GM10248 (cell line): ENCODE measurements at regions not wholly inside any gene's neighbourhood (a gene's known extent, or its start where the extent isn't known, plus 50 kb on each side); places are given as distances from the start of the nearest gene placed in this dataset.

Experiments used
- CTCF ChIA-PET: fragments of 300-600 bp; sonication (Branson Sonifier 250); formaldehyde crosslinking; extraction: SDS; loops from one replicate; lab custom pipeline; 2021; ENCODE audit warnings: antibody characterized with exemption; lab: Yijun Ruan, JAX
- POLR2A ChIA-PET: fragments of 350-650 bp; sonication (Branson Sonifier 250); formaldehyde crosslinking; extraction: SDS; loops from one replicate; lab custom pipeline; 2020; ENCODE audit warnings: antibody characterized with exemption; lab: Yijun Ruan, JAX
- DNase-seq: peaks from one replicate; pipeline ENCODE4 v3.0.0; 2012; ENCODE audit errors: extremely low spot score
- CTCF ChIP-seq: IDR thresholded peaks from 2 replicates; pipeline ENCODE4 v1.5.1; 2012; ENCODE audit warnings: mild to moderate bottlenecking, low read depth; ENCODE audit errors: extremely low read depth, missing control alignments, control extremely low read depth

- no peak for DNase-seq
- POLR2A ChIA-PET = no interaction called here
- TF ChIP-seq CTCF = no peak
- CTCF ChIA-PET = interaction anchor here (1.0 kb wide), 1 partner anchor 13 kb away, joined by 3 read pairs; no protein-coding TSS in a partner anchor
Observed at GRCh38 chr15:94951538-94951937, 720.2 kb downstream of the MCTP2 start.

- CTCF ChIA-PET = interaction anchor here (1.1 kb wide), 1 partner anchor 255 kb away, joined by 3 read pairs; no protein-coding TSS in a partner anchor
- POLR2A ChIA-PET = no interaction called here
- TF ChIP-seq CTCF = no peak
- no peak for DNase-seq
Observed at GRCh38 chr15:94963953-94964352, 732.6 kb downstream of the MCTP2 start.

DNA sequence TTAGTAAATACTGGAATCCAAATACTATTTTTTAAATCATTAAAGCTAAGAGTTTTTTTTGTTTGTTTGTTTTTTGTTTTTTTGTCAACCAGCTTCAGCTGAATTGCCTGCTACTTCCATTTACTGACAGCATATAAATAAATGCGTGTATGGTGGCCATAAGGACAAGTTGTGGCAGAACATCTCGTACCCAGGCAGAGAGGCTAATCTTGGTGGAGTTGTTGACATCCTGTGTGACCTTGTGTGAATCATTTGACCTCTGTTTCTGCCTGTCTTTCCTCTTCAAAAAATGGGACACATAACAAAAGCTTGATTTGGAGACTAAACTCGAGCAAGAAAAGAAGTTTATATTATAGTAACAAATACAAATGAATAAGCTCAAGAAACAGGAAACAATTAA, 734.2 kb downstream of the MCTP2 start:
- no peak for DNase-seq
- no peak for TF ChIP-seq CTCF
- POLR2A ChIA-PET = no interaction called here
- CTCF ChIA-PET = interaction anchor here (1.2 kb wide), 1 partner anchor 15 kb away, joined by 3 read pairs; no protein-coding TSS in a partner anchor

GRCh38 chr15:94968133-94968532, 736.8 kb downstream of the MCTP2 start:
- CTCF ChIA-PET = interaction anchor here (1.4 kb wide), 1 partner anchor 18 kb away, joined by 3 read pairs; no protein-coding TSS in a partner anchor
- POLR2A ChIA-PET = no interaction called here
- no peak for DNase-seq
- no peak for TF ChIP-seq CTCF

- CTCF ChIA-PET = no interaction called here
- POLR2A ChIA-PET = no interaction called here
- no peak for DNase-seq
- no peak for TF ChIP-seq CTCF
Observed at GRCh38 chr15:94970096-94970495, 738.7 kb downstream of the MCTP2 start.

- DNase-seq = no peak
- ChIA-PET CTCF (interaction anchor here (1.0 kb wide), 1 partner anchor 35 kb away, joined by 4 read pairs; no protein-coding TSS in a partner anchor), POLR2A (no interaction called here)
- no peak for TF ChIP-seq CTCF
Observed at GRCh38 chr15:94970802-94971201, 739.4 kb downstream of the MCTP2 start.
